HG02763 (cell line): ENCODE measurements at regions not wholly inside any gene's neighbourhood (a gene's known extent, or its start where the extent isn't known, plus 50 kb on each side); places are given as distances from the start of the nearest gene placed in this dataset.
"Not testable (repeated sequence)": the region's sequence is repeated elsewhere in the genome, so short reads cannot be mapped to it uniquely, and the experiment has no call there.

Source experiments
- ATAC-seq: cut with Tn5 transposase; IDR thresholded peaks from one replicate; pipeline ENCODE4 v1.9.1; 2021; ENCODE audit warnings: mild to moderate bottlenecking, moderate library complexity; ENCODE audit not compliant: unreplicated experiment

DNA sequence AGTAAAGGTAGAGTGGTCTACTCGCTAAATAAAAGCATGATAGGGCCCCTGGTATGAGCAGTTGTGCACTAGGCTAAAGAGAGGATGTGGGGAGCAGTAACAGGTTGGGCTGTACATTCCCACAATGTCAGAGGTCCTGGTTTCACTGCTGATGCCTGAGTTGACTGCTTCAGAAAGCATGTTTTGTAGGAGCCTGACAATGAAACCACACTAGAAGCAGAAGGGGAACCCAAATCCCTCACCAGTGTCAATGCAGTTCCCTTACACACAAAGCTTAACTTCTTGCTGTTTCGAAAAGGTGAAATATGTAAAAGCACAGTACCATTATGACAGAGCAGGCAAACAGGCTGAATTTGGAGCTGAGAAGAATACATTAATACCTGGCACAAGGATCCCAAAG lies 291.7 kb upstream of the KYNU start:
- peak; percentile 85 for ATAC-seq

DNA sequence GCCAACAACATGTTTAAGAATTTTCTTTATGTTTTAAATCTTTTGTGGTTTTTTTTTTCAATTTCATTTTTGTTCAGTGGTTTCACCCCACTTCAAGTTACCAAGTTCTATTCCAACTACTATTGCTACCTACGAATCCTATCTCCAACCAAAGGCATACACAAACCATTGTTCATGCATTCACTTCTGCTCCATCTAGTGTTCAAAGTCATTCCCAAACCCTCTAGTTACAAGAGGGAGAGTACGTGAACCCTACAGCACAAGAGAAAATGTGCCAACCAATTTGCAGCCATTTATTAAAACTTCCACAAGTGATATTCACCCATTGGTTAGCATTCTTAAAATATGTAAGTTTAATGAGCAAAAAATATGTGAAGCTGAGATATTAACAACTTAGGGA lies 295.1 kb upstream of the KYNU start:
- no peak for ATAC-seq

DNA sequence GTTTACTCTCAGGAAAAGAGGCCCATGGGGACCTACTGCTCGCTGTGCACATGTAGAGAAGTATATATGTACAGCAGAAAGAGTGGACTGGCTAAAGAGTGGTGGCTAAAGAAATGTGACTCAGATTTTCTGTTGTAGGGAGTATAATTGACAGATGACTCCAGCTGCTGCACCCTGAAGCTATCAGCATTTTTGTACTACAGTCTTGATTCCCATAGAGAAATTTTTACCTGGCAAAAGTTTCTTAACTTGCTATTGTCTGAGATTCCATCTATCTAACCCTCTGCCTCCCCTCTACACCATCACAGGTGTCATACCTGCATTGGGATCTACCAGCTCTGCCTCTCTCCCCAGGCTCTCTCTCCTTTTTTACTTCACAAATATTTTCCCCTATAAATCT lies 296.0 kb upstream of the KYNU start:
- no peak for ATAC-seq

DNA sequence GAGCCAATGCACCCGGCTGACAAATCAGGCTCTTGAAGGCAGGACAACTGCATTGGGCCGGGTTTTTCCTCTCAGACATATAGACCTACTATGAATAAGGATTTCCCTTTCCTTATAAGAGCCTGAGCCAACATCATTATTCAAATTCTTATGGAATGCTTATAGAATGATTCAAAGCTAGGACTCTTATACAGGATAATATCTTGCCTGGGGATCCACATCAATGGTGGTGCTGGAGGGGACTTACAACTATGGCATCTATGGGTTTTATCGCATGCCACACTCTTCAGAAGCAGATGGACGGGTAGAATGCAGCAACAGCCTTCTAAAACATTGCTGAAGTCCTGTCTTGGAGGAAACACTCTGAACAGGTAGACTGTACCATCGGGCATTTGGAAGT lies 296.8 kb upstream of the KYNU start:
- ATAC-seq, result no peak

DNA sequence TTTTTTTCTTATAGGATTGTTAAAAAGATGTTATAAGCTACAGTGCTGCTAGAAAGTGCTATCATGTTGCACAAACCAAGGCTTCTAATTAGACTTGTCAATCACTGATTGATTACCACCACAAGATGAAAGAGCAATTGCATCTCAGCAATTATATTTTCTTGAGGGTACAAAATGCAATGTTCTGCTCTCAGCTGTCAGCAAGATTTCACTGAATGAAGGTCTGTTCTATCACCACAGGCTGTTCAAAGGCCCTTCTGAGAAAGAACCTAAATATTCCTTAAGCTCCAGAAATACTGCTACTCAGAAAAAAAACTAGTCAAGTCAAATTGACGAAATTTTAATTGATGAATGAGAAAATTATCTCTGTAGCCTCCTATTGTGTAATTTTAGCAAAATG lies 301.9 kb upstream of the KYNU start:
- no peak for ATAC-seq

DNA sequence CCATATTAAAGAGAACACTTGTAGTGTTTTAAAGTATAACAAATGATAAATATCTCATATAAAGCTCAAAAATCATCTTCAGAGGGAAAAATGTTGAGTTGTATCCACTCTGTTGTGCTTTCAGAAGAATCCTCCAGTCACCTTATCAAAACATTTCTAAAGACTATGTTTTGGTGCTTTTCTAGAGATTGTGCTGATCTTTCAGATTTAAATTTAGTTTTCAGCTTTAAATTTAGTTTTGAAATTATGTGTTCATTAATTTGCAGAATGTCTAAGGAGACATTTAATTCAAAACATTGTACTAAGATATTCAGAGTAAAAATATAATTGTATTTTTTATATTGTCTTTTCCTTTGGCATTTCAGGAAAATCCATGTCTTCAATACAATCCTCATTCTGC lies 303.1 kb upstream of the KYNU start:
- ATAC-seq, result no peak

DNA sequence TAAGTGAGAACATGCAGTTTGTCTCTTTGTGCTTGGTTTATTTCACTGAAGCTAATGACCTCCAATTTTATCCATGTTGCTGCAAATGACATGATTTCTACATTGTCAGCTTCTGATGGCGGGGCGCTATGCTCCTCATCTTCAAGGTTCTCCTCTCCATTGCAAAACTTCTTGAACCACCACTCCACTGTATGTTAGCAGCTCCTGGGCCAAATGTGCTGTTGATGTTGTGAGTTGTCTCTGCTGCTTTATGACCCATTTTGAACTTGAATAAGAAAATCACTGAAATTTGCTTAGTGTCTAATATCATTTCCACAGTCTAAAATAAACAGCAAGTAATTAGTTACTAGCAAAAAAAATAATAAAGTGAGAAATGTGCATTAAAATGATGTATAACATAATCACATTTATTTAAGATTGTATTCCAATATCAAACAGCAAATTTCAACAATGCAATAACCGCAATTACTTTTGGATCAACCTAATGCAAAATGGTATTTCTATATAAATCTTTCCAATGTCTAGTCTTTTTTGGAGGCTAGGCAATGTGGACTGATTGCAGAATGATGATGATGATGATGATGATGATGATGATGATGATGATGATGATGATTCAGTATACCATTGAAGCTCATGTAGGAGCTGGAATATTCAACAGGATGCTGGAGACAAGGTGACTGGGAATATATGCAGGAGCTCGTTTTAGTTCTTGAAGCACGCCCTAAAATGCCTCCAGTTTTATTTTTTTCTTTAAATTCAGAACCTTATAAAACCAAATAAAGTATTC lies 304.9 kb upstream of the KYNU start:
- no peak for ATAC-seq

DNA sequence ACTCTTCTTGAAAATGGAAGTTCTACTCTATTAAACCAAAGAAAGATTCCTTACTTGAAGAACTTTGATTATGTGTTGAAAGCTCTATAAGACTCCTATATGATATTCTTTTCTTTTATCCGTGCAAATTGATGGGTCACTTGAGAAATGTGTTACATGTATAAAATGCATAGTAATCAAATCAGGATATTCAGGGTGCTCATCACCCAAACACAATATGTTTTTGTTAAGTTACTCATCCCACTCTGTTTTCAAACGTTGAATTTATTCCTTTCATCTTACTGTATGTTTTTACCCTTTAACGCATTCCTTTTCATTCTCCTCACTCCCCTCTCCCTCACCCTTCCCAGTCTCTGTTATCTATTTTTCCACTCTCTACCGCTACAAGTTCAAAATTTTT lies 305.5 kb upstream of the KYNU start:
- ATAC-seq, result no peak

DNA sequence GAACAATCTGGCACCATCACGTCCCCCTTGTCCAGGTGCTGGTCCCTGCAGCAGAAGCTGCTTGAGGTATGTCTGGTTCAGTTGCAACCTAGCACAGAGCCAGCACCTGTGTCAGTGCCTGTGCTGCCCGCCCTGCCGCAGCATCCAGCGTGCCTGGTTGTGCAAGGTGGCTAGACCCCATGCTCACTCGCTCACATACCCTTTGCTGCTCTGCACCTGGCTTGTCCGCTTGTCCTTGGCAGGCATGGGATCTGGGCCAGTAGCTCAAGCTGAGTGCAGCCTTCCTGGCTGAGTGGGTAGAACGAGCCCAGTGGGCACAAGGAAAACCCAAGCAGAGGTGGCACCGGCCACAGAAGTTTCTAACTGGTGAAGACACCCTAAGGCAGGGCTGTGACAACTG lies 314.6 kb upstream of the KYNU start:
- ATAC-seq, result no peak

DNA sequence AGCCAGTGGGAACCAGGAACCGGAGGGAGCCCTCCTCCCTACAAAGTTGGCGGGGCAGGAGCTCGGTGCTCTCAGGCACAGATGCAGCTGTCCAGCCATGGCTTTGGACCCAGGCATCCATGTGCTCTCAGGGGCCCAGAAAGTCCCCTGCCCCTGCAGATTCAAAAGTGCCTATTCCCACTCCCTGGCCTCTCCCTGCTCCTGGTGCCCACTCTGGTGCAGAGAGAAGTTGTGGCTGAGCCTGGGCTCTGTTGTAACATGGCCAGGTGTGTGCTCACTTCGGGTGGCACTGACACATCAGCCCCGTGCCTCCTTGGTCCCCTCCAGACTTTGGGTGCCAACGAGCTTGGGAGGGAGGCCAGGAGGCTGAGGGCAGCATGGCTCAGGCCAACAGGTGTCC lies 315.8 kb upstream of the KYNU start:
- ATAC-seq, result no peak

DNA sequence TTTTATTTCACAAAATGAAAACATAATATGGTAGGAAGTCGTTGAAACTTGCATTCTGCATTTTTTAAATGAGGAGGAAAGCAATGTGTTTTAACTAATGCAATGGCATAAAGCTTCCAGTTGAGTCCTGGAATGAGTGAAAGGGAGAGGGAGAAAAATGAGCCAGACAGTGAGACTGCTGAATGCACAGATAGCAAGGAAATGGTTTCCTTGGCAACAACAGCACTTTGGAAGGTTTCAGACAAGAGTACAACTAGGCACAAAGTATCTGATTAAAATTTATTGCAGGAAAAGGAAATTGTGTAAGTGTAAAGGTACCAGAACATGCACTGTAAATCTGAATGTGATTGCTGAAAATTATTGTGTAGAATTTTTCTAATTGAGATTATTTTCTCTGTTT lies 320.1 kb upstream of the KYNU start:
- ATAC-seq, result no peak

DNA sequence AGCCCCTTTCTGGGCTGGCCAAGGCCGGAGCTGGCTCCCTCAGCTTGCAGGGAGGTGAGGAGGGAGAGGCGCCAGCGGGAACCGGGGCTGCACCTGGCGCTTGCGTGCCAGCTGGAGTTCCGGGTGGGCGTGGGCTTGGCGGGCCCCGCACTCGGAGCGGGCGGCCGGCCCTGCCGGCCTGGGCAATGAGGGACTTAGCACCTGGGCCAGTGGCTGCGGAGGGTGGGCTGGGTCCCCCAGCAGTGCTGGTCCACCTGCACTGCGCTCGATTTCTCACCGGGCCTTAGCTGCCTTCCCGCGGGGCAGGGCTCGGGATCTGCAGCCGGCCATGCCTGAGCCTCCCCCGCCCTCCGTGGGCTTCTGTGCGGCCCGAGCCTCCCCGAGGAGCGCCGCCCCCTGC lies 331.5 kb upstream of the KYNU start:
- ATAC-seq, result not testable (repeated sequence)

DNA sequence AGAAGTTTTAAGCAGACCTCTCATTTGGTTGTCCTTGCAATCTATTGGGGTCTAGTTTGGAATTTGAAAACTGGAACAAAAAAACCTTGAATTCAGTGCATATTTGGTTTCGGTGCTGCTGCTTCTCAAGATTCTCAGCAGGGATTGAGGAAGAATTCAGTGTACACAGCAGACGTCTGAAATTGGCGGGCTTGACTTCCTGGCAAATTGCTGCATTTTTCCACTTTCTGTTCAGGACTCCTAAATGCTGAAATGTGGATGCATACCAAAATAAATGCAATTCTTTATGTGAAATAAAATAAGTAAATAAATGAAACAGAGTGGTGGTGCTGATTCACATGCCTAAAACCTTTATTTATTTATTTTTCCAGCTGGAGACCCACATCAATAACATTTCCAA lies 332.4 kb upstream of the KYNU start:
- ATAC-seq, result no peak

DNA sequence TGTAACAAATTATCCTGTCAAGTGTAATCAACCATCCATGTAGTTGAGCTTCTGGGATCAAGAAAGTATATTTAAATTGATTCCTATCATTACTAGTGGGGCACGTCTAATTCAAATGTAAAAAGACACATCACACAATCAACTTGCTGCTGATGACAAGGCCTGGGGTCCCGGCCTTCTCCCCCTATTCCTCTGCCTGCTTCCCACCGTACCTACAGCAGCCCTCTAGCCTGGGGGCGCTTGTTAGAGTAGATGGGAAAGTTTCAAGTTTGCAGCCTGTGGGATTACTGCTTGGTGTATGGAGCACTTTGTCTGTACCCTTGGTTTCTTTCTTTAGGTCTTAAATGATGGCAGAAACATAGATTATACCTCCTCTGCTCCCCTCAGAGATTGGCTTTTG lies 333.3 kb upstream of the KYNU start:
- ATAC-seq, result no peak

DNA sequence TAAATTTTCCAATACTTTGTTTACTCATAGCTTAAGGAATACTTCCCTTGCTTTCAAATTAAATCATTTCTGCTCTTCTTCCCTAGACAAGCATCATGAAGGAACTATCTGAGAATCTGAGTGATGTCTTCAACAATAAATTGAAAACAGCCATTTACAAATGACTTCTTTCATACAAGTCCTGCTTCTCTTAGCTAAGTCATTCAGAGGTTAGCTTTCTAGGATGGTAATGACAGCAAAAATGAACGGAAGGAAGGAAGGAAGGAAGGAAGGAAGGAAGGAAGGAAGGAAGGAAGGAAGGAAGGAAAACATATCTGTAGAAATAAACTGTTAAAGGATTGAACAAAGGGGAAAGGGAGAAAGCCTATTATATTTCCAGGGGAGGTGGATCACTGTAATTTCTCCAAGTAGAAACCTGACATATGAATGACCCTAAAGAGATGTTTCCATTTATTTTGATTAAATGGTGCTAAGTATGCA lies 335.0 kb upstream of the KYNU start:
- no peak for ATAC-seq

DNA sequence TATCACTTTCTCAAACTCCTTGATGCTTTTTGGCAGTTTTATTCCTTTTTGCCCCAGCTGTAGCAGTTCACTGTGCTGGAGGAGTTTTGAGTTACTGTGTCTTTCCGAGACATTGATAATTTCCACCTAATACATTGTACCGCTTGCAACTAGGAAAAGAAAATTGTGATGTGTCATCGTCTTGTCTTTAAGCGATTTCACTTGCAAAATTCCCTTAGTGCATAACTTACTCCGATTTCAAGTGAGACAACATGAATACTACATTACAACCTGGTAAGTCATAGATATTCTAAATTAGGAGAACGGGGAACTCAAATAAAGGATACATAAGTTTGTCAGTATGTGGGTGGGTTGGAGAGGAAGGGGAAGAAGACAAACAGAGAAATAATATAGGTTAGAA lies 340.5 kb upstream of the KYNU start:
- no peak for ATAC-seq

DNA sequence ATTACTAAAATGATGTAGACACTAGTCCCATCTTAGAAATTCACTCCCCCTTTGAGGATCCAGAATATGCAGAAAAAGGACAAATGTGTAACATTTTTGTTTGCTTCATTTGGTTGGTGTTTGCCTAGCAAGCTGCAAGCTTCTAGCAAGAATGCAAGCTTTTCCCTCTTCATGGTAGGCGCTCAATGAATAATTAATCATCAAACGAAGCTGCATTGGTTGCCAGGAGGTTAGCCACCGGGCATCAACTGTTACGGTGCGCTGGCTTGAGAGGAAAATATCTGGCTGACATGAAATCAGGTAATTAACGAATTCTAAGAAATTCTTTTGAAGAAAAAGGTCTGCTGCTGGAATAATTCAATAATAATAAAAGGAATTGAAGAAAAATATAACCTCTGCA lies 341.0 kb upstream of the KYNU start:
- ATAC-seq, result no peak

DNA sequence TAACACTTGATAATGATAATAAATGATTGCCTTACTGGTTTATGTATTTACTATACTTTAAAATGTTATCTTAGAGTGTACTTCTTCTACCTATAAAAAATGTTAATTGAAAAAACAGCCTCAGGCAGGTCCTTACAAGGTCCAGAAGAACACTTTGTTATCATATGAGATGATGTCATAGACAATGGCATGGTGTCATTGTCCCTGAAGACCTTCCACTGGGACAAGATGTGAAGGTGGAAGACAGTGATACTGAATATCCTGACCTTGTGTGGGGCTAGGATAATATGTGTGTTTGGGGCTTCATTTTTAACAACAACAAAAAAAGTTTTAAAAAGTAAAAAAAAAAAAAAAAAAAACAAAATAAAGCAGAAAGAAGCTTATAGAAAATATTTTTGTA lies 342.2 kb upstream of the KYNU start:
- ATAC-seq, result no peak

DNA sequence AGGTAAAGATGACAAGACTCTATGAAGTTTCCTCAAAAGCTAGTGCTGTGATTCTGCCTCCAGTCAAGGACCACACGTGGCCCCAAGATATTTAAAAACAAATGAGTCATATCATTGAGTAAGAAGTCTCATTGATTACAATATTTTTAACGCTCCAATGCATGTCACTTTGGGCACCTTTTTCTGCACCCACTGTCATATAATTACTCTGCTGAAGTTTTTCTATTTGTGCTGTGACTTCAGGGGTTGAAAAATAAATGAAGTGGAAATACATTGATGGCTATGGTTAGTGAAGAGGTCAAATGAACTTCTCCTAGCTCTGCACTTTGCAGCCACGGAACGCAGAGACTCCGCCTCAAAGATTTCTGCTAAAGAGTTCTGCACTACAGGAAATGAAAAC lies 344.3 kb upstream of the KYNU start:
- ATAC-seq, result no peak

DNA sequence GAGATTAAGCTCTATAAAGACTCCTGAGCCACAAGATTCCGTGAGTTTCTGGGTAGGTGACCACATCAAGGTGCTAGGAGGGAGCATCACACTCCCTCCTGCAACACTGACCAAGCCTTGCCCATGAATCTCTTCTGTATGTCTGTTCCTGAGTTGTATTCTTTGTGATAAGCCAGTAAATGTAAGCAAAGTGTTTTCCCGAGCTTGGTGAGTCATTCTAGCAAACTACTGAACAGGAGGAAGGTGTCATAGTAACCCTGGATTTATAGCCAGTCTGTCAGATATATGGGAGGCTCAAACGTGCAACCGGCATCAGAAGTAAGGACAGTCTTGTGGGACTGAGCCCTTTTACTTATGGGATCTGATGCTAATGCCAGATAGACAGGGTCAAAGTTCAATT lies 346.1 kb upstream of the KYNU start:
- ATAC-seq, result no peak

DNA sequence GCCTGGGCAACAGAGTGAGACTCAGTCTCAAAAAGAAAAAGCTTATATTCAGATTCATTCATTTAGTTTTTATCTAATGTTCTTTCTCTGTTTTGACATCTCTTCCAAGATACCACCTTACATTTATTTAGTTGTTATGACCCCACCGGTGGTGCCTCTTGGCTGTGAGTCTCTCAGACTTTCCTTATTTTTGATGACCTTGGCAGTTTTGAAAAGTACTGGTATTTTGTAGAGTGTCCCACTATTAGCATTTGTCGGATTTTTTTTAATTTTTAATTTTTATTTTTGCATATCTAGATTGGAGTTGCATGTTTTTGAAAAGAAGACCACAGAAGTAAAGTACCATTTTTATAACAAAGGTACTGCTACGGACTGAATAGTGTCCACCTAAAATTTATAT lies 351.7 kb upstream of the KYNU start:
- ATAC-seq, result no peak

DNA sequence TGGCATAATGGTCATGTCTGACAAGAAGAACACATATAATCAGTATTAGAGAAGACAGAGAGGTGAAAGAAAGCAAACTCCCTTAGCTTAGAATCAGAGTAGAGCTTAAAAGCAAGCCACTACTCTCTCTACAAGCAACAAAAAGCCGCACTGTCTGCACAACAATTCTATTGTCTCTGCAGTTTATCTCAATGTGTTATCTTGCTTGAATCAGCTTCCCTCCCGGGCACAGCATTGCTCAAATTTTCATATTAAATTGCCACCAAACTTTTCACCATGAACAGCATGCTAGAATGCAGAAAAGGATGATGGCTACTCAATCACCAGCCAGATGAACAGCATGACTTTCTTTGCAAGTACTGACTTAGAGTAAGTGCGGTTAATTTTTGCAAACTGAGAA lies 356.0 kb upstream of the KYNU start:
- no peak for ATAC-seq

DNA sequence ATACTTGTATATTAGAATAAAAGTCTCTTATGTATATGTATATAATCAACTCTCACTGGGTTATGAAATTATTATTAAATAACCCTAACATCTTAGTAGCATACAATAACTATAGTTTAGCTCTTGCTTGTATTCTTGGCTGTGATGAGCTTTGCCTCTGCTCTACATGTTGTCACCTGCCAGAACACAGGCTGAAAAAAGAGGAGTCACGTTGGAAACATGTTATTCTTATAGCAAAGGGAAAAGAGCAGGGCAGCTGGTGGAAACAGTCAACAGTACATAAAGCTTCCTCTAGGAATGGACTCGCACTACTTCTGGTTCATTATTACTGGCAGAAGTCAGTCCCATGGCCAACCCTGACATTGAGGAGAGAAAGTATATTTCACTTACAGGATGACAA lies 362.0 kb upstream of the KYNU start:
- no peak for ATAC-seq
